ENCODE measurements at regions not wholly inside any gene's neighbourhood (a gene's known extent, or its start where the extent isn't known, plus 50 kb on each side); places are given as distances from the start of the nearest gene placed in this dataset.
"Not testable (repeated sequence)": the region's sequence is repeated elsewhere in the genome, so short reads cannot be mapped to it uniquely, and the experiment has no call there.

DNA sequence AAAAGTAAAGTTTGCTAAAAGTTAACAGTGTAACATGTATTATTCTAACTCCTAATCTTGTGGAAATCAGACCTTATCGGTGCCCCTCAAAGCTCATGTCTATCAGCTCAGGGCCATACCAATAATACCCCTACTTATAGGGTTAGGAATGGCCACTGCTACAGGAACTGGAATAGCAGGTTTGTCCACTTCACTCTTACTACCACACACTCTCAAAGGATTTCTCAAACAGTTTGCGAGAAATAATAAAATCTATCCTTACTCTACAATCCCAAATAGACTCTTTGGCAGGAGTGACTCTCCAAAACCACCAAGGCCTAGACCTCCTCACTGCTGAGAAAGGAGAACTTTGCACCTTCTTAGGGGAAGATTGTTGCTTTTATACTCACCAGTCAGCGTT, 1677.7 kb downstream of the OLFM4 start:
- DNase-seq (ENCODE audit: low read depth): no peak

DNA sequence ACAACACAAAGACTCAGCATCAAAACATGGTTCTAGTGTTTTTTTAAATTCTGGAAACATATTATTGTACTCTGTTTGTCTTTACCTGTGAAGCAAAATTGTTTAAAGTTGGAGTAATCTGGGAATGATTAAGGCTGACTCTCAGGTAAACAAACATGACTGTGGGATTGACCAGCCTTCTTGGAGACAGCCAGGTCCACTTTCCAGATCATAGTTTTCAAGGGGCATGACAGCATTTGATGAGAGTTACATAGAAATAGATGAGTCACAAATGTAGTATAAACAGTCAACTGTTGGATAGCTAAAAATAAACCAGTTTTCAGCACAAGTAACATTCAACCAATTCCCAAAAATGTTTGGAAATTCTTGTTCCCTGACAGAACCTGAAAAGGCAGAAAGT, 1680.9 kb downstream of the OLFM4 start:
- no peak for DNase-seq (ENCODE audit: low read depth)

DNA sequence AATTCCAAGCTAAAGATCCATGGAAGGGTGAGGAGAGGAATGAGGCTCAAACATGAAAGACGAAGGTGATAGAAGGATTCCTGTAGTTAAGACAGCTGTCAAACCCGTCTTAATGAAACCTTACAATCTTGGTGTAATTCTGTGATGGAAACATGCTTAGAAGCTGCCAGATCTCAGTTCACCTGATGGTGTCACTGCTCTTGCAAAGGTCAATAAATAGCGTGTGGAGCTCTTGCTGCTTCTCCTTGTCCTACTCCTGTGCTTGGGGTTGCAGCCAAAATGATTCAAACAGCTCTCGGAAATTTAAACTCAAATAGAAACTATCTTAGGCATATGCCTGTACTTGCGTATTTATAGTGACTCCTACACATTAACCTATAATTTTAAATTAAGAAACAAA, 1705.0 kb downstream of the OLFM4 start:
- no peak for DNase-seq (ENCODE audit: low read depth)

DNA sequence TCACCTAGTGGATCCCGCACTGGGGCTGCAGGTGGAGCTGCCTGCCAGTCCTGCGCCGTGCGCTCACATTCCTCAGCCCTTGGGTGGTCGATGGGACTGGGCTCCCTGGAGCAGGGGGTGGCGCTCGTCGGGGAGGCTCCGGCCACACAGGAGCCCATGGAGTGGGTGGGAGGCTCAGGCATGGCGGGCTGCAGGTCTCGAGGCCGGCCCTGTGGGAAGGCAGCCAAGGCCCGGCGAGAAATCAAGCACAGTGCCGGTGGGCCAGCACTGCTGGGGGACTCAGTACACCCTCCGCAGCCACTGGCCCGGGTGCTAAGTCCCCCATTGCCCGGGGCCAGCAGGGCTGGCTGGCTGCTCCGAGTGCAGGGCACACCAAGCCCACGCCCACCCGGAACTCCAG, 1708.6 kb downstream of the OLFM4 start:
- not testable (repeated sequence) for DNase-seq (ENCODE audit: low read depth)

DNA sequence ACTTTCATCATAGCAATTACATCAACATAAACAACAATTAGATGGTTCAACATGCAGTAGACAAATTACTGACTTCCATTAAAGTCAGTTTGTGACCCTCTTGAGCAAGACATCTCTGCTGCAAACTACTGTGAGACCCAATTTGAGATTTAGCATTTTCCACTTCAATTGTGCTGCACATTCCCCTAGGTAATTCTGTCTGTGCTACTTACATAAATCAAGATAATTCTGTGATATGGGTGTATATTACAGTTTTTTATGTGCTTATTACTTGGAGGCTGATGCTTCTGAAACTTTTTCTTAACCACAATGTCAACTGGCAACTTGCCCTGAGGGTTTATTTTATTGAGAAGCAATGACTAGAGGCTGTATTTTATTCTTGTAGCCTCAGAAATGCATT, 1714.4 kb downstream of the OLFM4 start:
- DNase-seq (ENCODE audit: low read depth): no peak

DNA sequence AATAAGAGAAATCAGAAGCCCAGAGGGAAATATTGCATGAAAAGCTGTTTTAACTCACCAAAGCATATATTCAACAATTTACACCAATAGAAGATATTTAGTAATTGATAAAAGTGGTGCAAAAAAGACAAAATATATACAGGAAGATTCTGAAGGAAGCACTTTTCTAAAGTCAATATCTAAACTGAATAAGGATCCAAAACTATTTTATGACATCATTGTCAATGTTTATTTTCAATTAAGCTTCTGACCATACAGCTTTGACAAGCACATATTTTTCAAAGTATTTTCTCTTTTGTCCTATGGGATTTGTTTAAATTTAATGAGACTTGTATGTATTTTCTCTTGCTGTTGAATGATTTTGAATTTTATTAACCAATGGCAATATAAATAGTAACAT, 1716.1 kb downstream of the OLFM4 start:
- no peak for DNase-seq (ENCODE audit: low read depth)

DNA sequence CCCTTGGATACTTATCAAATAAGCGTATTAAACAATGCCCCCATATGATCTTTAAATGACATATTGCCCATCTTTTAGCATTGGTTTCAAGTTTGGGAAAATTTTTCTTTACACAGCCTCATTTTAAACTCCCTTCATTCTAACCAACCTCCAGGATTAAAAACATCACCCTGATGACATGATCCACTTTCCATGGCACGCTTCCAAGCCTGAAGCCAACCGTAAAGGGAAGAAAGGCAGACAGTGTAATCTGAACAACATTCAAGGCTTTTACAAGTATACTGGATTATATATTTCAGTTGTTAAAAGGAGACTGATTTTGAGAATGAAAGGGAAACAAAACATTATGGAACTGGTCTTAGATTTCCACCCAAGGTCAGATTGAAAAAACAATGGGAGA, 1721.9 kb downstream of the OLFM4 start:
- no peak for DNase-seq (ENCODE audit: low read depth)

DNA sequence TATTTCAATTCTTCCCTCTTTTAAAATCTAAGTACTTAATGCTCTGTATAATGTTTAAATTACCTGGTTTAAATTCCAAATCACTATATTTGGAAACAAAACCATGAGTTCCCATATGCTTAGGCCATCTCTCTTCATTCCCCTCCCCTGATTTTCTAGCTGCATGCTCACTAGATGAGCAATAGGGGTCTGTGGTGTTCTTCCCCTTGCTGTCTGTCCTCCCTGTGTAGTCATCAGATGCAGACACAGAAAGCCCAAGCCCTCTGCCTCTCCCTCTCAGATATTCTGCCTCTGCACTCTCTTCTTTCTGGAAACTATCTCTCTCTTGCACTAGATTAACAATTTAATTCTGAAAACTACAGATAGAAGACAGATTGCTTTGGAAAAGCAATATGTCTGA, 1730.2 kb downstream of the OLFM4 start:
- no peak for DNase-seq (ENCODE audit: low read depth)

DNA sequence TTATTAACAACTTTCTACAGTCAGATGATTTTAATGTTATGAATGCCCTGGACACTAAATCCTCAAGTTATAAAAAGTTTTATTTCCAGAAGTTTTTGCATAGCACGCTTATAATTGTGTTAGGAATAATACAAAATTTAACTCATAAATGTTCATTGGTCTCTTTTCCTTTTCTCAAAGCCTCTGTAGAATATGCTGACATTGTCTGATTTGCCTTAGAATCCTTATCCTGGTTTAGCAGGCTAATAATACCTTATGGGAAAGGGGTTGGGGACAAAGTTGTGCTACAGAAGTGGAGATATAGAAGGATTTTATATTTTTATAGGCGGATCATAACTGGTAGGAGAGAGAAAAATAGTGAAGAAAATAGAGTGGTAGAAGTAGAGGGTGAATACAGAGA, 1739.6 kb downstream of the OLFM4 start:
- DNase-seq (ENCODE audit: low read depth): no peak

DNA sequence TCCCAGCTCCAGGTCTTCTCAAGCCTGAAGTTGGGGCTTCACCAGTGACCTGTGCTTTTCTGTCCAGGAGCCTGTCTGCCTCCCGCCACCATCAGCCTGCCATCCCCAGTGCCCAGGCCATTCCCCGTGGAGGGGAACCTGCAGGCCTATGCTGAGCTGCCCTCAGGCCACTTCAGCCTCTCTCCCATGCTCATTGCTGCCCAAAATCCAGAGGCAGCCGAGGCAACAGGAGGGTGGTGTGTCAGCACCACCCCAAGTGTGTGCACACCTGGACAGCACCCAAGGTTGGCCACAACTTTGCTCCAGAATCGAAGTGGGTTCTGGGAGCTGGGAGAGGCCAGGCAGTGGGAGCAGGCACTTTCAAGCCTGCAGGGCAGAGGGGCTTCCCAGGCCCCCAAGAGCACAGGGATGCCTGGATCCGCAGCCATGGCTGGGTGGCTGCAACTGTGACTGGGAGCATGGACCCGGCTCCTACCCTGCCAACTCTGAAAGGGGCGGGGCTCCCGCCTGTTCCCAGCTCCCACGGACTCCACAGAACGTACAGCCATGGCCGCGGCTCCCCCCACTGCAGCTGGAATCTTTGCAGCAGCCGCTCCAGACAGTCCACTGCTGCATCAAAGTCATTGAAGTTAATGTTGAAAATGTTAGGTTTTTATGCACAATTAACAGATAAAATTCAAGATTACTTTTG, 1747.0 kb downstream of the OLFM4 start:
- no peak for DNase-seq (ENCODE audit: low read depth)

DNA sequence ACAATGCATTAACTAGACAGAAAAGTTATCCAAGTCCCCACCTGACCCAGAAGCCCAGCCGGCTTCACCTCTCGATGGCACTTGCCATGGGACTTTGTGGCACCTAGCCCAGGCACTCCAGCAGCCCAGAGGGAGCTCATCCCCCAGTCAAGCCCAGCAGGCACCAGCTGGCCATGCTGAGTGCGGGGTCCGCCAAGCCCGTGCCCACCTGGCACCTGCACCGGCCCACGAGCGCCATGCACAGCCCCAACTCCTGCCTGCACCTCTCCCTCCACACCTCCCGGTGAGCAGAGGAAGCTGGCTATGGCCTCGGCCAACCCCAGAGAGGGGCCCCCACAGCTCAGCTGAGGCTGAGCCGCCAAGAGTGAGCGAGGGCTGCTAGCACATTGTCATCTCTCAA, 1759.1 kb downstream of the OLFM4 start:
- DNase-seq (ENCODE audit: low read depth): no peak

DNA sequence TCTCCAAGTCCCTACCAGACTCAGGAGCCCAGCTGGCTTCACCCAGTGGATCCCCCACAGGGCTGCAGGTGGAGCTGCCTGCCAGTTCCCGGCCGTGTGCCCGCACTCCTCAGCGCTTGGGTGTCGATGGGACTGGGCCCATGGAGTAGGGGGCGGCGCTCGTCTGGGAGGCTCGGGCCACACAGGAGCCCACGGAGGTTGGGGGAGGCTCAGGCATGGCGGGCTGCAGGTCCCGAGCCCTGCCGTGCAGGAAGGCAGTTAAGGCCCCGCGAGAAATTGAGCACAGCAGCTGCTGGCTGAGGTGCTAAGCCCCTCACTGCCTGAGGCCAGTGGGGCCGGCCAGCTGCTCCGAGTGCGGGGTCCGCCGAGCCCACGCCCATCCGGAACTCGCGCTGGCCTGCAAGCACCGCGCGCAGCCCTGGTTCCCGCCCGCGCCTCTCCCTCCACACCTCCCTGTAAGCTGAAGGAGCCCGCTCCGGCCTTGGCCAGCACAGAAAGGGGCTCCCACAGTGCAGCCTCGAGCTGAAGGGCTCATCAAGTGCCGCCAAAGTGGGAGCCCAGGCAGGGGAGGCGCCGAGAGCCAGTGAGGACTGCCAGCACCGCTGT, 1771.1 kb downstream of the OLFM4 start:
- no peak for DNase-seq (ENCODE audit: low read depth)

DNA sequence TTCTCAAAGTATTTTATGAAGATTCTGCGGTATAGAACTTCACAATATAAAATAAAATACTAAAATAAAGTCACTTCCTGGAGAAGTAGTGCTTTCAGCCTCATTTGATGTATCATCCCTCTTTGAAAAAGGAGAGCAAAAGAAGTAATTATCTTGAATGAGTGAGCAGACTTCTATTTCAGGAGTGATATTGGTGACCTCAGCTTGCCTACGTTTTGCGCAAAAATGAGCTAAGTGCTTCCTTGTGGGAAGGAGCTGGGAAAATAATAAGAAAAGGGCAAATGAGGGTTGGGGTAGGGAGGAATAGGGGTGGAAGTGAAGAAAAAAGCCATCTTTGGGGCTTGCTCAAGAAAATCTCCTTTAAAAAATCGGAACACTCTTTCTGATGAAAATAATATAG, 1773.6 kb downstream of the OLFM4 start:
- no peak for DNase-seq (ENCODE audit: low read depth)

DNA sequence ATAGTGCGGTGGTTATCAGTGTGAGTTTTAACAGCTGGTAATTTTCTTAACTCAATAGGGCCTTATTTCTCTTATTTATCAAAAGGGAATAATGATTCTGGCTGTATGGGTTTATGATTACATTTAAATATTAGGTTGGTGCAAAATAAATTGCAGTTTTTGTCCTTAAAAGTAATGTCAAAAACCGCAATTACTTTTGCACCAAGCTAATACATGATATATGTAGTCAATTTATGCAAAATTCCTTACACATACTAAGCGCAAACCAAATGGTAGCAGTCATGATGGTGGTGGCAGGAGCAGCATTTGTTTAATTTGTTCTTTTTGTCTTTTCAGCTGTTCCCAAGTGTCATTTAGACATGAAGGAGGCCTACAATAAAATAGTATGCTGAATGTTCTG, 1777.1 kb downstream of the OLFM4 start:
- no peak for DNase-seq (ENCODE audit: low read depth)

DNA sequence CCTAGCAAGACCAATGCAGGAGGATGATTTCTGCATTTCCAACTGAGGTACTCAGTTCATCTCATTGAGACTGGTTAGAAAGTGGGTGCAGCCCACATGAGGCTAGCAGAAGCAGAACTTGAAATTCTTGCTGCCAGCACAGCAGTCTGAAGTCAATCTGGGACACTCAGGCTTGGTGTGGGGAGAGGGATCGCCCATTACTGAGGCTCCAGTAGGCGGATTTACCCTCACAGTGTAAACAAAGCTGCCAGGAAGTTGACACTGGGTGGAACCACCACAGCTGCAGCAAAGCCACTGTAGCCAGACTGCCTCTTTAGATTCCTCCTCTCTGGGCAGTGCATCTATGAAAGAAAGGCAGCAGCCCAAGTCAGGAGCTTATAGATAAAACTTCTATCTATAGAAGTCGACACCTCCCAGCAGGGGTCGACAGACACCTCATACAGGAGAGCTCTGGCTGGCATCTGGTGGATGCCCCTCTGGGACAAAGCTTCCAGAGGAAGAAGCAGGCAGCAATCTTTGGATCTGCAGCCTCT, 1793.4 kb downstream of the OLFM4 start:
- not testable (repeated sequence) for DNase-seq (ENCODE audit: low read depth)

DNA sequence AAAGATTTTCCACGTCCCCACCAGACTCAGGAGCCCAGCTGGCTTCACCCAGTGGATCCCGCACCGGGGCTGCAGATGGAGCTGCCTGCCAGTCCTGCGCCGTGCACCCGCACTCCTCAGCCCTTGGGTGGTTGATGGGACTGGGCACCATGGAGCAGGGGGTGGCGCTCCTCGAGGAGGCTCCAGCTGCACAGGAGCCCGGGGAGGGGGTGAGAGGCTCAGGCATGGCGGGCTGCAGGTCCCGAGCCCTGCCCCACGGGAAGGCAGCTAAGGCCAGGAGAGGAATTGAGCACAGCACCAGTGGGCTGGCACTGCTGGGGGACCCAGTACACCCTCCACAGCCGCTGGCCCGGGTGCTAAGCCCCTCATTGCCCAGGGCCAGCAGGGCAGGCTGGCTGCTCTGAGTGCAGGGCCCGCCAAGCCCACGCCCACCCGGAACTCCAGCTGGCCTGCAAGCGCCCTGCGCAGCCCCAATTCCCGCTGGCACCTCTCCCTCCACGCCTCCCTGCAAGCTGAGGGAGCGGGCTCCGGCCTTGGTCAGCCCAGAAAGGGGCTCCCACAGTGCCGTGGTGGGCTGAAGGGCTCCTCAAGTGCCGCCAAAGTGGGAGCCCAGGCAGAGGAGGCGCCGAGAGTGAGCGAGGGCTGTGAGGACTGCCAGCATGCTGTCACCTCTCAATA, 1800.9 kb downstream of the OLFM4 start:
- not testable (repeated sequence) for DNase-seq (ENCODE audit: low read depth)

DNA sequence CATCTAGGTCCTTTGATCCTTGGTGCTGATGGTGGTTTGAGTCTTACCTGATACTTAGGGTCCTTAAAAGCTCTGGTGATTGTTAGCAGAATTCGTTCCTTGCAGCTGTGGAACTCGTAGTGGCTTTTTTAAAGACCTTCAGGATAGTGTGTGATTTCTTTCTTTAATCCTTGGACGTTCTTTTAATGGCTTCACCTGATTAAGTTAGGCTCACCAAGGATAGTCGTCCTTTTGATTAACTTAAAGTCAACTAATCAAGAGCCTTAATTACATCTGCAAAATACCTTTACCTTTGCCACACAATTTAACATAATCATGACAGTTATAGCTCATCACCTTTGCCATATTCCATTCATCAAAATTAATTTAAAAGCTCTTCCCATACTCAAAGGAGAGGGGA, 1807.7 kb downstream of the OLFM4 start:
- DNase-seq (ENCODE audit: low read depth): no peak

DNA sequence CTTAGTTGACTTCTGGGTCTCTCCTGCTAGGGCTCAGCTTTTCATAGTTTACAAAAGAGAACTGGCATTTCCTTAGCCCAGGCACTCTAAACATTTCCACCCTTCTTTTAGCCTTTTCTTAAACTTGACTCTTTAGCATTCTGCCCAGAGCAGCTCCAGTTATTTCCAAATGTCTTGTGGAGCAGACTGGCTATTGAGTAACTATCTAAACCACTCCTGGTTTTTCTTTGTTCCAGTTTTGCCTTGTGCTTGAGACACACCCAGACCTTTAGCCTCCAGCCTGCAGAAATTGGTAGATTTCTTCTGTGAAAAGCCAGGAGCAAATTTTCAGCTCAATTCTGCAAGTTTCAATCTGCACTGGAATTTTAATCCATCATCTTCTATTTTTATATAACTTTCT, 1813.1 kb downstream of the OLFM4 start:
- DNase-seq (ENCODE audit: low read depth): no peak

DNA sequence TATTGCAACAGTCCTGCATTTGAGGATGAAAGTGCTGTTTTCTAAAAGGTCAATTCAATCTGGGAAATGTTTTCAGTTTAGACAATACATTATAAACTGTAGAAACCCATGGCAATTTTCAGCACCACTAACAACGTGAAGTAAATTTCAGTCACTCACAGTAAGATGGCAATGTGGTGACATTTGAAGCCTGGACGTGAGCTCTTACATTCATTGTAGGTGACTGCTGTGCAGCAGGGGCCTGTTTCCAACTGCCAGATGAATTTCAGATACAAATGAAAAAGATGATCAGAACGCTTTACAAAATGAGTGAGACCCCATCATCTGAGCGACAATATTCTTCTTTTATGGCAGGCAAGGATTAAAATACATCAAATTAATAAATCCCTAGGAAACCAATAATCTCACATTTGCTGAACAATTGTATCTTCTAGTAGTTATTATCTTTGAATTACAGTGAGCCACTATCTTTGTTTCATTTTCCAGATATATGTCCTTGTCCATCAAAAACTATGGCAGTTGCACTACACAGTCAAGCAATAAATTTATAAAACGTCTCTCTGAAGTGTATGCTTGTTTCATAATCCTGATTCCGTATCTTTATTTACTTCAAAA, 1816.8 kb downstream of the OLFM4 start:
- no peak for DNase-seq (ENCODE audit: low read depth)

DNA sequence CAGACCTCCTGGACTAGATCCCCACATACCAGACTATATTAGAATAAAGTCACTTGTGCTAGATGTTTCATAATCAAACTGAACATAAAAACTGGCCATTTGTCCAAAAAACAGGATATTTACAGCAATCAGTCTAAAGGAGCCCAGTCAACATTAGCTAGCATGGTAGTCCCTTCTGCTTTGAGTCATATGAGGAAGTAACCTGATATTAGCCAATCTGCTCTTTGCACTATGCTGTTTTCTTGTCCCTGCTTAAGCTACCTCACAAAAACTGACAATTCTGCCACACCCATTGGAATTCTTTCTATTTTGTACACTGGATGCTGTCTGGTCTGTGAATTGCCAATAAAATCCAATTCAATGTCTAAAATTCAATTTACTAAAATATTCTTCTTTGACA, 1824.2 kb downstream of the OLFM4 start:
- no peak for DNase-seq (ENCODE audit: low read depth)

DNA sequence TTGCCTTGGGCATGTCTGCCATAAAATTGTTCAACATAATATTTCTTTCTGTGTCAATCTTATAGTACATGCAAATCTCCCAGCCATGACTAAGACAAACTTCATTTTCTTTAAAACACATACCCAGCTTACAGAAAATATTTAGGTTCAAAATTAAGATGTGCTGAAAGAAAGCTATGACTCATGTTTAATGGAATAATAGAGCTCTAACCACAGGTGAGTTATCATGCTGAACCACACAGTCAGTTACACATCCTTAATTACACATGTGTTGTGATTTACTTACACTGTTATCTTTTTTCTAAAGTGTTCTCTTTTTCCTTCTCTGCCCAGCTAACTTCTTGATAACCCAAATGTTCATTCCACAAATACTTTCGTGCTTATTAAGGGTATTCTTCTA, 1831.2 kb downstream of the OLFM4 start:
- no peak for DNase-seq (ENCODE audit: low read depth)

DNA sequence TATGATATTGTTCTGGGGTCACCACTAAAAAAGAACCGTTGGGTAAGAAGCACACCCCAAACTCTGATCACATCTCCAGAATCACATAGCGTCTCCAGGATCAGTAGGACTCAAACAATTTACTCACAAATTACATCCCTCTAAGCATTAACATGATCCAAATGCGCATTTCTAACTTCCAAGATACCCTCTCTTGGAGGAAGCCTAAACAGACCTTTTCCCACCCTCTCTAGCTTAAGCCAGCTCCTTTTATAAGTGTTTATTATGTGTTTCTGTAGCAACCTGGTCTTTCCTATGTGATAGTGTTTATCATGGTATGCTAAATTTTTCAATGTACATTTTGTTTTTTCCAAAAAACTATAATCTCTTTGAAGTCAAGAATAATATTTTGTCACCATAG, 1846.5 kb downstream of the OLFM4 start:
- DNase-seq (ENCODE audit: low read depth): no peak

DNA sequence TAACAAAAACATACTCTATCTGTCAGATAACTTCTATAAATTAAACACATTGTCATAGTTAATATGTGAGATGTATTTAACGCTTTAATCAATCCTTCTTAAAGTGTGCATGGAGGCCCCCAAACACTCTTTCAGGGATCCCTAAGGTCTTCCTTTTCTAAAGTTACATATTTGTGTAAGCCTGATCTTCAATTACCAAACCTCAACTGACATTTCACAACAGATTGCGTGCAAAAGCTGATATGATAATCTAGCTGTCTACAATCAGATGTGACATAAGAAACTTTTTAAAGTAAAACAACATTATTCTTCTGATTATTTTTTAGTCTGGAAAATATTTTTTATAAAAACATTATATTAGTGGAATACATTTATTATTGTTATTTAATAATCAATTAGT, 1850.4 kb downstream of the OLFM4 start:
- DNase-seq (ENCODE audit: low read depth): no peak
